GM23338 (cell line): ENCODE measurements at regions not wholly inside any gene's neighbourhood (a gene's known extent, or its start where the extent isn't known, plus 50 kb on each side); places are given as distances from the start of the nearest gene placed in this dataset.
A peak's percentile ranks its signal among the peaks of the same experiment; 100 is the strongest.

ENCODE experiments used
- ATAC-seq: fragments of 200-7000 bp; cut with Tn5 transposase; 3 replicates; pipeline ENCODE4 v1.9.1; 2020
- DNase-seq: peaks from one replicate; pipeline ENCODE4 v3.0.0-alpha.2; 2015; ENCODE audit warnings: low spot score
- H2AFZ ChIP-seq: fragments of 200-600 bp; sonication (generic); 2 replicates; pipeline ENCODE4 v1.8.0; 2016; ENCODE audit warnings: antibody characterized with exemption, mild to moderate bottlenecking, moderate library complexity
- H3F3A ChIP-seq: fragments of 200-600 bp; sonication (generic); replicated peaks from 2 replicates; pipeline ENCODE4 v1.8.0; 2017; ENCODE audit warnings: antibody characterized with exemption, mixed run types, low read depth
- H3K27ac ChIP-seq: fragments of 200-600 bp; sonication (generic); 2 replicates; pipeline ENCODE4 v1.6.1; 2016; ENCODE audit warnings: low read depth
- H3K27me3 ChIP-seq: fragments of 200-600 bp; sonication (generic); 2 replicates; pipeline ENCODE4 v1.8.0; 2016; ENCODE audit warnings: mild to moderate bottlenecking, mixed run types, moderate library complexity; ENCODE audit not compliant: insufficient read depth
- H3K36me3 ChIP-seq: fragments of 200-600 bp; sonication (generic); 2 replicates; pipeline ENCODE4 v1.8.0; 2016; ENCODE audit warnings: mild to moderate bottlenecking; ENCODE audit not compliant: insufficient read depth
- H3K4me1 ChIP-seq: fragments of 200-600 bp; sonication (generic); 2 replicates; pipeline ENCODE4 v1.8.0; 2016; ENCODE audit warnings: mild to moderate bottlenecking, moderate library complexity; ENCODE audit not compliant: insufficient read depth
- H3K4me2 ChIP-seq: fragments of 200-600 bp; sonication (generic); 2 replicates; pipeline ENCODE4 v1.7.1; 2017; ENCODE audit warnings: mixed run types
- H3K4me3 ChIP-seq: fragments of 200-600 bp; sonication (generic); 2 replicates; pipeline ENCODE4 v1.6.1; 2016; ENCODE audit warnings: mixed run types
- H3K79me2 ChIP-seq: fragments of 200-600 bp; sonication (generic); replicated peaks from 2 replicates; pipeline ENCODE4 v1.8.0; 2017; ENCODE audit warnings: mild to moderate bottlenecking; ENCODE audit not compliant: insufficient read depth
- H3K9me2 ChIP-seq: fragments of 200-600 bp; sonication (generic); 2 replicates; pipeline ENCODE4 v1.8.0; 2017; ENCODE audit not compliant: insufficient read depth
- H4K20me1 ChIP-seq: fragments of 200-600 bp; sonication (generic); replicated peaks from 2 replicates; pipeline ENCODE4 v1.8.0; 2017; ENCODE audit warnings: mild to moderate bottlenecking; ENCODE audit not compliant: insufficient read depth
- H3K27ac Mint-ChIP-seq: 2 replicates; pipeline ENCODE4 v1.8.0; 2020; ENCODE audit warnings: inconsistent platforms, mild to moderate bottlenecking, moderate library complexity, mixed read lengths
- H3K27me3 Mint-ChIP-seq: 3 replicates; pipeline ENCODE4 v1.8.0; 2022; ENCODE audit warnings: low read depth, mild to moderate bottlenecking, moderate library complexity, mixed read lengths, inconsistent platforms; ENCODE audit not compliant: insufficient read depth, poor library complexity
- H3K36me3 Mint-ChIP-seq: 3 replicates; pipeline ENCODE4 v1.8.0; 2021; ENCODE audit warnings: low read depth, mild to moderate bottlenecking, inconsistent platforms, moderate library complexity, mixed read lengths
- H3K4me1 Mint-ChIP-seq: 3 replicates; pipeline ENCODE4 v1.8.0; 2020; ENCODE audit warnings: mild to moderate bottlenecking, inconsistent platforms, mixed read lengths
- H3K4me3 Mint-ChIP-seq: 3 replicates; pipeline ENCODE4 v1.8.0; 2021; ENCODE audit warnings: moderate library complexity, mild to moderate bottlenecking, inconsistent platforms, mixed read lengths
- H3K9me3 Mint-ChIP-seq: 3 replicates; pipeline ENCODE4 v1.8.0; 2020; ENCODE audit warnings: moderate library complexity, mild to moderate bottlenecking, inconsistent platforms, mixed read lengths
- CREB1 ChIP-seq: fragments of 250-450 bp; sonication (Bioruptor Pico); IDR thresholded peaks from 2 replicates; pipeline ENCODE4 v1.5.0; 2020; ENCODE audit warnings: low read depth, mild to moderate bottlenecking, moderate library complexity
- EZH2 ChIP-seq: fragments of 200-600 bp; sonication (generic); IDR thresholded peaks from one replicate; pipeline ENCODE4 v1.8.0; 2017; ENCODE audit warnings: antibody characterized with exemption, mild to moderate bottlenecking, low read depth; ENCODE audit not compliant: unreplicated experiment
- EZH2phosphoT487 ChIP-seq: fragments of 200-600 bp; sonication (generic); IDR thresholded peaks from one replicate; pipeline ENCODE4 v1.8.1; 2018; ENCODE audit warnings: antibody characterized with exemption; ENCODE audit not compliant: unreplicated experiment
- JUNB ChIP-seq: IDR thresholded peaks from one replicate; pipeline ENCODE4 v1.6.1; 2016; ENCODE audit warnings: antibody characterized with exemption; ENCODE audit not compliant: unreplicated experiment
- NANOG ChIP-seq: IDR thresholded peaks from 2 replicates; pipeline ENCODE4 v1.6.1; 2016; ENCODE audit warnings: antibody characterized with exemption, borderline replicate concordance
- POLR2AphosphoS5 ChIP-seq: IDR thresholded peaks from 2 replicates; pipeline ENCODE4 v1.6.1; 2016; ENCODE audit warnings: antibody characterized with exemption, low read depth
- STAT1 ChIP-seq: IDR thresholded peaks from one replicate; pipeline ENCODE4 v1.6.1; 2016; ENCODE audit warnings: antibody characterized with exemption; ENCODE audit not compliant: unreplicated experiment
- ZNF114 ChIP-seq: fragments of 250-450 bp; sonication (Bioruptor Pico); IDR thresholded peaks from 2 replicates; pipeline ENCODE4 v1.5.0; 2020; ENCODE audit warnings: mild to moderate bottlenecking, moderate library complexity
- ZNF331 ChIP-seq: fragments of 250-450 bp; sonication (Bioruptor Pico); IDR thresholded peaks from 2 replicates; pipeline ENCODE4 v1.5.0; 2020; ENCODE audit warnings: low read depth, mild to moderate bottlenecking, moderate library complexity
- TF ChIP-seq, protein P1 (sequence below): IDR thresholded peaks from 2 replicates; pipeline ENCODE4 v1.6.1; 2016; ENCODE audit warnings: antibody characterized with exemption
- TF ChIP-seq, protein P2 (sequence below), 2 experiments: fragments of 200-600 bp in 1 of 2; sonication (generic) in 1 of 2; conservative IDR thresholded peaks; 2 replicates each; pipeline versions ENCODE4 v1.5.1 to v1.6.1; 2016 to 2017; ENCODE audit warnings: antibody characterized with exemption in 2 of 2, low read depth in 2 of 2, mild to moderate bottlenecking in 2 of 2, moderate library complexity in 1 of 2
- TF ChIP-seq, protein P3 (sequence below): IDR thresholded peaks from one replicate; pipeline ENCODE4 v1.6.1; 2018; ENCODE audit warnings: antibody characterized with exemption; ENCODE audit not compliant: unreplicated experiment
- TF ChIP-seq, protein P4 (sequence below): fragments of 250-450 bp; sonication (Bioruptor Pico); IDR thresholded peaks from 2 replicates; pipeline ENCODE4 v1.5.0; 2020; ENCODE audit warnings: mild to moderate bottlenecking, moderate library complexity

DNA sequence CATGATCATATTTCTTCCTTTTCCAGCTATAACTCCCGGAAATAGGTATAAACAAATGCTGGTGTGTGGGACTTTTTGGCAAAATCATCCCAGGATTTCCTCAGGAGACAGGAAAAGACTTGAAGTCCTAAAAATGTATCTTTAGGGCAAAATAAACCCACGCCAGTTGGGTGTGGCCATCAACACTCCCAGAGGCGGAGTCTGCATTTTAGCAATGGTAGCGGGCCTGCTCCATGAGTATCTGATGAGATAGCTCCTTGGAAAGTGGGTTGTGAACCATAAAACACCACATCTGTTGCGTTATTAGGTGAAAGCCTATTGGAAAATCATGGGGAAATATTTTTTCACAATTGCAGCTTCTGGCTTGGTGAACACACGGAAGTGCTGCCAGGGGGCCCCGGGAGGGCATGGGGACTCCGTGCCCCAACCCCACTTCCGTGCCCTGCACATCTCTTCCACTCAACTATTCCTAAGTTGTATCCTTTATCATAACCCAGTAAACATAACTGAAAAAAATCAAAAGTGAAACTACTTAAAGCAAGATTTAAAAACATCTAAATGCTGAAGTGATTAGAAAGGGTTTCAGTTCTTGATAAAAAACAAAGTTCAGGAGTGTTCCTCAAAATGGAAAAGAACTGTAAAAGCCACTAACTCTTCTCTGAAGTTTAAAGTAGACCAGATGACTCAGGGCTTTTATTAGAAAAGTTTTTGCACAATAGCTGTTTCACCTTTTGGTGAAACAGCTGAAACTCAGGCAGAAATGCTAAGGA, 111.2 kb downstream of the LRRC70 start:
- no peaks in the 10 kb centered on the region for H3K27me3 ChIP-seq
- no peaks in the 10 kb centered on the region for H3K4me1 Mint-ChIP-seq
- no peaks in the 10 kb centered on the region for H3K79me2 ChIP-seq
- ATAC-seq = no peak
- H3K4me3 ChIP-seq = no peak overlapping the region
- H3K36me3 Mint-ChIP-seq = peaks cover 4% of the 10 kb centered on the region; the same call in 2 of the 3 replicates
- no peak overlapping the region for H3K27ac ChIP-seq
- no peaks in the 10 kb centered on the region for H4K20me1 ChIP-seq
- peaks cover 8% of the 10 kb centered on the region; the same call in 1 of the 2 replicates for H3K9me2 ChIP-seq
- no peaks in the 10 kb centered on the region for H3K36me3 ChIP-seq
- no peak for TF ChIP-seq ZNF331
- no peak for TF ChIP-seq EZH2
- no peak for TF ChIP-seq CREB1 (CRISPR knock-in tag)
- TF ChIP-seq, protein P1, sequence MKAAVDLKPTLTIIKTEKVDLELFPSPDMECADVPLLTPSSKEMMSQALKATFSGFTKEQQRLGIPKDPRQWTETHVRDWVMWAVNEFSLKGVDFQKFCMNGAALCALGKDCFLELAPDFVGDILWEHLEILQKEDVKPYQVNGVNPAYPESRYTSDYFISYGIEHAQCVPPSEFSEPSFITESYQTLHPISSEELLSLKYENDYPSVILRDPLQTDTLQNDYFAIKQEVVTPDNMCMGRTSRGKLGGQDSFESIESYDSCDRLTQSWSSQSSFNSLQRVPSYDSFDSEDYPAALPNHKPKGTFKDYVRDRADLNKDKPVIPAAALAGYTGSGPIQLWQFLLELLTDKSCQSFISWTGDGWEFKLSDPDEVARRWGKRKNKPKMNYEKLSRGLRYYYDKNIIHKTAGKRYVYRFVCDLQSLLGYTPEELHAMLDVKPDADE = no peak
- TF ChIP-seq, protein P2, sequence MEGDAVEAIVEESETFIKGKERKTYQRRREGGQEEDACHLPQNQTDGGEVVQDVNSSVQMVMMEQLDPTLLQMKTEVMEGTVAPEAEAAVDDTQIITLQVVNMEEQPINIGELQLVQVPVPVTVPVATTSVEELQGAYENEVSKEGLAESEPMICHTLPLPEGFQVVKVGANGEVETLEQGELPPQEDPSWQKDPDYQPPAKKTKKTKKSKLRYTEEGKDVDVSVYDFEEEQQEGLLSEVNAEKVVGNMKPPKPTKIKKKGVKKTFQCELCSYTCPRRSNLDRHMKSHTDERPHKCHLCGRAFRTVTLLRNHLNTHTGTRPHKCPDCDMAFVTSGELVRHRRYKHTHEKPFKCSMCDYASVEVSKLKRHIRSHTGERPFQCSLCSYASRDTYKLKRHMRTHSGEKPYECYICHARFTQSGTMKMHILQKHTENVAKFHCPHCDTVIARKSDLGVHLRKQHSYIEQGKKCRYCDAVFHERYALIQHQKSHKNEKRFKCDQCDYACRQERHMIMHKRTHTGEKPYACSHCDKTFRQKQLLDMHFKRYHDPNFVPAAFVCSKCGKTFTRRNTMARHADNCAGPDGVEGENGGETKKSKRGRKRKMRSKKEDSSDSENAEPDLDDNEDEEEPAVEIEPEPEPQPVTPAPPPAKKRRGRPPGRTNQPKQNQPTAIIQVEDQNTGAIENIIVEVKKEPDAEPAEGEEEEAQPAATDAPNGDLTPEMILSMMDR (conservative IDR thresholded peaks at IDR 0.05; ENCODE audit: low read depth in 2 of 2) = no peak
- no peak for TF ChIP-seq STAT1
- TF ChIP-seq POLR2AphosphoS5 = no peak
- no peak for TF ChIP-seq JUNB
- TF ChIP-seq, protein P3, sequence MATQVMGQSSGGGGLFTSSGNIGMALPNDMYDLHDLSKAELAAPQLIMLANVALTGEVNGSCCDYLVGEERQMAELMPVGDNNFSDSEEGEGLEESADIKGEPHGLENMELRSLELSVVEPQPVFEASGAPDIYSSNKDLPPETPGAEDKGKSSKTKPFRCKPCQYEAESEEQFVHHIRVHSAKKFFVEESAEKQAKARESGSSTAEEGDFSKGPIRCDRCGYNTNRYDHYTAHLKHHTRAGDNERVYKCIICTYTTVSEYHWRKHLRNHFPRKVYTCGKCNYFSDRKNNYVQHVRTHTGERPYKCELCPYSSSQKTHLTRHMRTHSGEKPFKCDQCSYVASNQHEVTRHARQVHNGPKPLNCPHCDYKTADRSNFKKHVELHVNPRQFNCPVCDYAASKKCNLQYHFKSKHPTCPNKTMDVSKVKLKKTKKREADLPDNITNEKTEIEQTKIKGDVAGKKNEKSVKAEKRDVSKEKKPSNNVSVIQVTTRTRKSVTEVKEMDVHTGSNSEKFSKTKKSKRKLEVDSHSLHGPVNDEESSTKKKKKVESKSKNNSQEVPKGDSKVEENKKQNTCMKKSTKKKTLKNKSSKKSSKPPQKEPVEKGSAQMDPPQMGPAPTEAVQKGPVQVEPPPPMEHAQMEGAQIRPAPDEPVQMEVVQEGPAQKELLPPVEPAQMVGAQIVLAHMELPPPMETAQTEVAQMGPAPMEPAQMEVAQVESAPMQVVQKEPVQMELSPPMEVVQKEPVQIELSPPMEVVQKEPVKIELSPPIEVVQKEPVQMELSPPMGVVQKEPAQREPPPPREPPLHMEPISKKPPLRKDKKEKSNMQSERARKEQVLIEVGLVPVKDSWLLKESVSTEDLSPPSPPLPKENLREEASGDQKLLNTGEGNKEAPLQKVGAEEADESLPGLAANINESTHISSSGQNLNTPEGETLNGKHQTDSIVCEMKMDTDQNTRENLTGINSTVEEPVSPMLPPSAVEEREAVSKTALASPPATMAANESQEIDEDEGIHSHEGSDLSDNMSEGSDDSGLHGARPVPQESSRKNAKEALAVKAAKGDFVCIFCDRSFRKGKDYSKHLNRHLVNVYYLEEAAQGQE = no peak
- no peak for TF ChIP-seq ZNF114 (CRISPR knock-in tag)
- TF ChIP-seq, protein P4, sequence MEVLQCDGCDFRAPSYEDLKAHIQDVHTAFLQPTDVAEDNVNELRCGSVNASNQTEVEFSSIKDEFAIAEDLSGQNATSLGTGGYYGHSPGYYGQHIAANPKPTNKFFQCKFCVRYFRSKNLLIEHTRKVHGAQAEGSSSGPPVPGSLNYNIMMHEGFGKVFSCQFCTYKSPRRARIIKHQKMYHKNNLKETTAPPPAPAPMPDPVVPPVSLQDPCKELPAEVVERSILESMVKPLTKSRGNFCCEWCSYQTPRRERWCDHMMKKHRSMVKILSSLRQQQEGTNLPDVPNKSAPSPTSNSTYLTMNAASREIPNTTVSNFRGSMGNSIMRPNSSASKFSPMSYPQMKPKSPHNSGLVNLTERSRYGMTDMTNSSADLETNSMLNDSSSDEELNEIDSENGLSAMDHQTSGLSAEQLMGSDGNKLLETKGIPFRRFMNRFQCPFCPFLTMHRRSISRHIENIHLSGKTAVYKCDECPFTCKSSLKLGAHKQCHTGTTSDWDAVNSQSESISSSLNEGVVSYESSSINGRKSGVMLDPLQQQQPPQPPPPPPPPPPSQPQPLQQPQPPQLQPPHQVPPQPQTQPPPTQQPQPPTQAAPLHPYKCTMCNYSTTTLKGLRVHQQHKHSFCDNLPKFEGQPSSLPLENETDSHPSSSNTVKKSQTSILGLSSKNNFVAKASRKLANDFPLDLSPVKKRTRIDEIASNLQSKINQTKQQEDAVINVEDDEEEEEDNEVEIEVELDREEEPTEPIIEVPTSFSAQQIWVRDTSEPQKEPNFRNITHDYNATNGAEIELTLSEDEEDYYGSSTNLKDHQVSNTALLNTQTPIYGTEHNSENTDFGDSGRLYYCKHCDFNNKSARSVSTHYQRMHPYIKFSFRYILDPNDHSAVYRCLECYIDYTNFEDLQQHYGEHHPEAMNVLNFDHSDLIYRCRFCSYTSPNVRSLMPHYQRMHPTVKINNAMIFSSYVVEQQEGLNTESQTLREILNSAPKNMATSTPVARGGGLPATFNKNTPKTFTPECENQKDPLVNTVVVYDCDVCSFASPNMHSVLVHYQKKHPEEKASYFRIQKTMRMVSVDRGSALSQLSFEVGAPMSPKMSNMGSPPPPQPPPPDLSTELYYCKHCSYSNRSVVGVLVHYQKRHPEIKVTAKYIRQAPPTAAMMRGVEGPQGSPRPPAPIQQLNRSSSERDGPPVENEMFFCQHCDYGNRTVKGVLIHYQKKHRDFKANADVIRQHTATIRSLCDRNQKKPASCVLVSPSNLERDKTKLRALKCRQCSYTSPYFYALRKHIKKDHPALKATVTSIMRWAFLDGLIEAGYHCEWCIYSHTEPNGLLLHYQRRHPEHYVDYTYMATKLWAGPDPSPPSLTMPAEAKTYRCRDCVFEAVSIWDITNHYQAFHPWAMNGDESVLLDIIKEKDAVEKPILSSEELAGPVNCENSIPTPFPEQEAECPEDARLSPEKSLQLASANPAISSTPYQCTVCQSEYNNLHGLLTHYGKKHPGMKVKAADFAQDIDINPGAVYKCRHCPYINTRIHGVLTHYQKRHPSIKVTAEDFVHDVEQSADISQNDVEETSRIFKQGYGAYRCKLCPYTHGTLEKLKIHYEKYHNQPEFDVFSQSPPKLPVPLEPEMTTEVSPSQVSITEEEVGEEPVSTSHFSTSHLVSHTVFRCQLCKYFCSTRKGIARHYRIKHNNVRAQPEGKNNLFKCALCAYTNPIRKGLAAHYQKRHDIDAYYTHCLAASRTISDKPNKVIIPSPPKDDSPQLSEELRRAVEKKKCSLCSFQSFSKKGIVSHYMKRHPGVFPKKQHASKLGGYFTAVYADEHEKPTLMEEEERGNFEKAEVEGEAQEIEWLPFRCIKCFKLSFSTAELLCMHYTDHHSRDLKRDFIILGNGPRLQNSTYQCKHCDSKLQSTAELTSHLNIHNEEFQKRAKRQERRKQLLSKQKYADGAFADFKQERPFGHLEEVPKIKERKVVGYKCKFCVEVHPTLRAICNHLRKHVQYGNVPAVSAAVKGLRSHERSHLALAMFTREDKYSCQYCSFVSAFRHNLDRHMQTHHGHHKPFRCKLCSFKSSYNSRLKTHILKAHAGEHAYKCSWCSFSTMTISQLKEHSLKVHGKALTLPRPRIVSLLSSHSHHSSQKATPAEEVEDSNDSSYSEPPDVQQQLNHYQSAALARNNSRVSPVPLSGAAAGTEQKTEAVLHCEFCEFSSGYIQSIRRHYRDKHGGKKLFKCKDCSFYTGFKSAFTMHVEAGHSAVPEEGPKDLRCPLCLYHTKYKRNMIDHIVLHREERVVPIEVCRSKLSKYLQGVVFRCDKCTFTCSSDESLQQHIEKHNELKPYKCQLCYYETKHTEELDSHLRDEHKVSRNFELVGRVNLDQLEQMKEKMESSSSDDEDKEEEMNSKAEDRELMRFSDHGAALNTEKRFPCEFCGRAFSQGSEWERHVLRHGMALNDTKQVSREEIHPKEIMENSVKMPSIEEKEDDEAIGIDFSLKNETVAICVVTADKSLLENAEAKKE (CRISPR knock-in tag) = no peak
- TF ChIP-seq EZH2phosphoT487 = no peak
- no peak for TF ChIP-seq NANOG
- H3K4me1 ChIP-seq = no peaks in the 10 kb centered on the region
- H3K4me3 Mint-ChIP-seq = no peak overlapping the region
- peak overlapping the region; percentile 28; the same call in 1 of the 2 replicates for H2AFZ ChIP-seq
- H3F3A ChIP-seq = no peaks in the 10 kb centered on the region
- no peak overlapping the region for H3K4me2 ChIP-seq
- peaks cover 23% of the 10 kb centered on the region; the same call in 2 of the 3 replicates for H3K9me3 Mint-ChIP-seq
- no peak for DNase-seq
- H3K27ac Mint-ChIP-seq = no peak overlapping the region
- H3K27me3 Mint-ChIP-seq = no peaks in the 10 kb centered on the region
